IMR-90 (cell line): ENCODE measurements at regions not wholly inside any gene's neighbourhood (a gene's known extent, or its start where the extent isn't known, plus 50 kb on each side); places are given as distances from the start of the nearest gene placed in this dataset.

ENCODE experiments used
- ATAC-seq: fragments of 200-7000 bp; cut with Tn5 transposase; 2 replicates; pipeline ENCODE4 v1.9.1; 2020; ENCODE audit warnings: low read depth, mild to moderate bottlenecking, moderate library complexity
- BruUV-seq: library from RNA; stranded (reverse); fragments of 400-500 nt; replicated peaks from 2 replicates; lab custom pipeline; 2021; lab: Mats Ljungman, UMichigan
- CTCF ChIA-PET: fragments of 300-600 bp; formaldehyde crosslinking; extraction: SDS; loops from one replicate; lab custom pipeline; 2021; ENCODE audit warnings: antibody characterized with exemption; lab: Yijun Ruan, JAX
- POLR2A ChIA-PET: fragments of 300-600 bp; sonication (Branson Sonifier 250); formaldehyde crosslinking; loops from one replicate; lab custom pipeline; 2022; ENCODE audit warnings: antibody characterized with exemption; ENCODE audit not compliant: unreplicated experiment; lab: Charles Lee
- DNase-seq: peaks from one replicate; pipeline ENCODE4 v3.0.0; 2013
- H2AFZ ChIP-seq: replicated peaks from 2 replicates; pipeline ENCODE3; 2013; ENCODE audit warnings: low read length, mild to moderate bottlenecking; ENCODE audit not compliant: poor library complexity
- H2AK5ac ChIP-seq: 2 replicates; pipeline ENCODE4 v1.6.1; 2013; ENCODE audit warnings: low read depth, low read length, inconsistent platforms
- H2AK9ac ChIP-seq: replicated peaks from 2 replicates; pipeline ENCODE3; 2013; ENCODE audit warnings: mild to moderate bottlenecking, low read depth, low read length, moderate library complexity; ENCODE audit not compliant: poor library complexity
- H2BK120ac ChIP-seq: 2 replicates; pipeline ENCODE4 v1.6.1; 2013; ENCODE audit warnings: low read depth, low read length, inconsistent platforms
- H2BK15ac ChIP-seq: 3 replicates; pipeline ENCODE4 v1.6.1; 2013; ENCODE audit warnings: low read depth, low read length, inconsistent platforms
- H2BK20ac ChIP-seq: 2 replicates; pipeline ENCODE4 v1.6.1; 2013; ENCODE audit warnings: low read depth, mild to moderate bottlenecking, inconsistent platforms, low read length, moderate library complexity
- H2BK5ac ChIP-seq: 2 replicates; pipeline ENCODE4 v1.6.1; 2013; ENCODE audit warnings: mild to moderate bottlenecking, low read depth, low read length, inconsistent platforms; ENCODE audit not compliant: poor library complexity, severe bottlenecking
- H3K14ac ChIP-seq: replicated peaks from 2 replicates; pipeline ENCODE4 v1.6.1; 2013; ENCODE audit warnings: low read depth, low read length, inconsistent platforms
- H3K18ac ChIP-seq: 2 replicates; pipeline ENCODE4 v1.6.1; 2013; ENCODE audit warnings: low read depth, low read length, control low read depth
- H3K23ac ChIP-seq: 2 replicates; pipeline ENCODE4 v1.6.1; 2013; ENCODE audit warnings: low read depth, low read length, inconsistent platforms
- H3K27ac ChIP-seq: 2 replicates; pipeline ENCODE4 v1.5.1; 2013; ENCODE audit warnings: mild to moderate bottlenecking, control low read depth, low read length; ENCODE audit not compliant: insufficient read depth
- H3K27me3 ChIP-seq: 2 replicates; pipeline ENCODE4 v1.6.1; 2013; ENCODE audit warnings: low read length; ENCODE audit not compliant: control insufficient read depth, insufficient read depth
- H3K36me3 ChIP-seq: 2 replicates; pipeline ENCODE4 v1.6.1; 2013; ENCODE audit warnings: low read length, mixed read lengths; ENCODE audit not compliant: control insufficient read depth, insufficient read depth
- H3K4ac ChIP-seq: 2 replicates; pipeline ENCODE4 v1.6.1; 2013; ENCODE audit warnings: low read depth, low read length, inconsistent platforms
- H3K4me1 ChIP-seq: 2 replicates; pipeline ENCODE4 v1.6.1; 2013; ENCODE audit warnings: low read length, mixed read lengths; ENCODE audit not compliant: control insufficient read depth, insufficient read depth
- H3K4me2 ChIP-seq: 2 replicates; pipeline ENCODE4 v1.6.1; 2013; ENCODE audit warnings: low read depth, mild to moderate bottlenecking, control low read depth, low read length, moderate library complexity
- H3K4me3 ChIP-seq: 2 replicates; pipeline ENCODE4 v1.5.1; 2013; ENCODE audit warnings: low read depth, mild to moderate bottlenecking, control low read depth, low read length, moderate library complexity; ENCODE audit not compliant: insufficient read depth
- H3K56ac ChIP-seq: 2 replicates; pipeline ENCODE4 v1.6.1; 2013; ENCODE audit warnings: low read length, inconsistent platforms; ENCODE audit not compliant: insufficient read depth; ENCODE audit errors: extremely low read depth
- H3K79me1 ChIP-seq, 2 experiments: 2 replicates each; pipeline ENCODE4 v1.6.1; 2013; ENCODE audit warnings: low read length in 2 of 2, inconsistent platforms in 1 of 2, low read depth in 1 of 2
- H3K9ac ChIP-seq: 2 replicates; pipeline ENCODE4 v1.6.1; 2013; ENCODE audit warnings: low read depth, low read length, control low read depth
- H3K9me1 ChIP-seq: 2 replicates; pipeline ENCODE4 v1.6.1; 2013; ENCODE audit warnings: low read length, inconsistent platforms; ENCODE audit not compliant: insufficient read depth
- H3K9me3 ChIP-seq: 2 replicates; pipeline ENCODE4 v1.6.1; 2013; ENCODE audit warnings: low read length; ENCODE audit not compliant: control insufficient read depth, insufficient read depth
- H4K20me1 ChIP-seq: 2 replicates; pipeline ENCODE4 v1.6.1; 2013; ENCODE audit warnings: low read length, inconsistent platforms; ENCODE audit not compliant: insufficient read depth
- H4K5ac ChIP-seq: 2 replicates; pipeline ENCODE4 v1.6.1; 2013; ENCODE audit warnings: mild to moderate bottlenecking, low read depth, low read length, control low read depth
- H4K8ac ChIP-seq, 2 experiments: 2 replicates each; pipeline ENCODE4 v1.6.1; 2013; ENCODE audit warnings: low read depth in 2 of 2, low read length in 2 of 2, control low read depth in 1 of 2, inconsistent platforms in 1 of 2
- H4K91ac ChIP-seq: 2 replicates; pipeline ENCODE4 v1.6.1; 2013; ENCODE audit warnings: low read depth, low read length, inconsistent platforms; ENCODE audit not compliant: insufficient read depth
- CHD1 ChIP-seq: IDR thresholded peaks from 2 replicates; pipeline ENCODE4 v1.6.1; 2012; ENCODE audit warnings: low read depth, low read length, improper control_type of control experiment
- RAD21 ChIP-seq: IDR thresholded peaks from 2 replicates; pipeline ENCODE4 v1.6.1; 2012; ENCODE audit warnings: low read length, improper control_type of control experiment
- WGBS, 2 experiments: methylation state at CpG; one replicate each; pipeline versions ENCODE4 v1.1.5 to v1.1.7; 2013; ENCODE audit warnings: missing lambda C conversion rate in 2 of 2; ENCODE audit not compliant: insufficient read length in 1 of 2; ENCODE audit errors: extremely low coverage in 2 of 2; 5-methylcytosine and 5-hydroxymethylcytosine counted together
- dilution Hi-C: fragments of 300-500 bp; cut with HindIII; formaldehyde crosslinking; loops from one replicate; pipeline ENCODE4 v1.14.3; 2018; ENCODE audit warnings: low sequenced_read_pairs; ENCODE audit not compliant: unreplicated experiment
- in situ Hi-C: fragments of 300-500 bp; cut with MboI; formaldehyde crosslinking; loops from 3 replicates; pipeline ENCODE4 v1.14.3; 2019; ENCODE audit warnings: low sequenced_read_pairs, inconsistent platforms, mixed read lengths
- intact Hi-C: fragments of 100-400 bp; cut with micrococcal nuclease; formaldehyde crosslinking; loops from 2 replicates; pipeline ENCODE4 v1.10.0; 2022

GRCh38 chr19:29303719-29304090 lies 90.8 kb upstream of the UQCRFS1 start:
- no peak overlapping the region for H2BK120ac ChIP-seq
- CTCF ChIA-PET = no interaction called here
- no peak overlapping the region for H4K91ac ChIP-seq
- H2AFZ ChIP-seq = no peak overlapping the region
- dilution Hi-C loops (no loop called here), in situ Hi-C loops (no loop called here), intact Hi-C loops (no loop called here)
- no peaks in the 10 kb centered on the region for H4K20me1 ChIP-seq
- H3K56ac ChIP-seq = no peak overlapping the region
- POLR2A ChIA-PET = no interaction called here
- H3K4me1 ChIP-seq = no peaks in the 10 kb centered on the region
- no peak overlapping the region for H3K9ac ChIP-seq
- H3K79me1 ChIP-seq = no peaks in the 10 kb centered on the region
- H3K36me3 ChIP-seq = no peaks in the 10 kb centered on the region
- no peak overlapping the region for H3K4me3 ChIP-seq
- no peak overlapping the region for H2AK9ac ChIP-seq
- no peaks in the 10 kb centered on the region for H3K9me1 ChIP-seq
- peaks cover 4% of the 10 kb centered on the region; the same call in 1 of the 2 replicates for H3K9me3 ChIP-seq
- no peak overlapping the region for H3K4ac ChIP-seq
- DNase-seq = no peak
- TF ChIP-seq CHD1 (no peak), RAD21 (no peak)
- no peak overlapping the region for H2BK15ac ChIP-seq
- no peak overlapping the region for H3K27ac ChIP-seq
- H3K4me2 ChIP-seq = no peak overlapping the region
- H2AK5ac ChIP-seq = no peak overlapping the region
- no peak overlapping the region for H4K5ac ChIP-seq
- H3K18ac ChIP-seq = no peak overlapping the region
- H2BK5ac ChIP-seq = no peak overlapping the region
- H3K14ac ChIP-seq = no peak overlapping the region
- H4K8ac ChIP-seq = no peak overlapping the region
- WGBS, 2 experiments = no CpG with 5 or more reads among the region's 5 CpGs
- H3K27me3 ChIP-seq = no peaks in the 10 kb centered on the region
- H3K23ac ChIP-seq = no peak overlapping the region
- no peak for ATAC-seq
- no peak overlapping the region for H2BK20ac ChIP-seq
- no TSS peak for BruUV-seq
